B cell (primary cell): ENCODE measurements at regions not wholly inside any gene's neighbourhood (a gene's known extent, or its start where the extent isn't known, plus 50 kb on each side); places are given as distances from the start of the nearest gene placed in this dataset.

Experiments
- ATAC-seq: fragments of 200-7000 bp; cut with Tn5 transposase; one replicate; pipeline ENCODE4 v1.10.0; 2021; ENCODE audit warnings: low read depth, mild to moderate bottlenecking, moderate number of reproducible peaks, moderate library complexity
- CTCF ChIA-PET: fragments of 350-600 bp; sonication (Branson Sonifier 250); formaldehyde crosslinking; loops from one replicate; lab custom pipeline; 2021; ENCODE audit warnings: antibody characterized with exemption, inconsistent platforms; lab: Charles Lee
- POLR2A ChIA-PET: fragments of 350-600 bp; sonication (Branson Sonifier 250); formaldehyde crosslinking; loops from one replicate; lab custom pipeline; 2021; ENCODE audit warnings: antibody characterized with exemption; lab: Charles Lee
- DNase-seq: peaks from one replicate; pipeline ENCODE4 v3.0.0; 2013
- H2AFZ ChIP-seq: 2 replicates; pipeline ENCODE4 v1.6.1; 2012; ENCODE audit warnings: mild to moderate bottlenecking, low read depth, low read length; ENCODE audit not compliant: insufficient read depth, poor library complexity, severe bottlenecking
- H3K27ac ChIP-seq, 2 donors: 1 replicate in 1 of 2; 2 replicates in 1 of 2; pipeline ENCODE4 v1.5.1; 2012 to 2013; ENCODE audit warnings: low read length in 2 of 2, mild to moderate bottlenecking in 2 of 2, moderate library complexity in 1 of 2
- H3K27me3 ChIP-seq, 4 experiments: fragments of 200-600 bp in 1 of 4; sonication (generic) in 1 of 4; replicated peaks in 1 of 4; 1 replicate in 2 of 4; 2 replicates in 2 of 4; pipeline versions ENCODE4 v1.6.1 to v1.7.0; 2013 to 2016; ENCODE audit warnings: low read length in 3 of 4, mild to moderate bottlenecking in 2 of 4, mixed read lengths in 1 of 4, moderate library complexity in 1 of 4; ENCODE audit not compliant: insufficient read depth in 4 of 4, control insufficient read depth in 3 of 4; ENCODE audit errors: control extremely low read depth in 1 of 4
- H3K36me3 ChIP-seq, 2 experiments: replicated peaks in 1 of 2; 1 replicate in 1 of 2; 2 replicates in 1 of 2; pipeline versions ENCODE4 v1.6.1 to v1.7.1; 2013; ENCODE audit warnings: low read length in 1 of 2; ENCODE audit not compliant: insufficient read depth in 2 of 2, control insufficient read depth in 1 of 2; ENCODE audit errors: control extremely low read depth in 1 of 2, extremely low read depth in 1 of 2
- H3K4me1 ChIP-seq, 2 donors: fragments of 200-600 bp in 1 of 2; sonication (generic) in 1 of 2; 1 replicate in 1 of 2; 2 replicates in 1 of 2; pipeline versions ENCODE4 v1.5.1 to v1.6.1; 2013 to 2017; ENCODE audit warnings: low read length in 2 of 2; ENCODE audit not compliant: control insufficient read depth in 2 of 2, insufficient read depth in 2 of 2
- H3K4me2 ChIP-seq: replicated peaks from 2 replicates; pipeline ENCODE3; 2012; ENCODE audit warnings: mild to moderate bottlenecking, low read depth, low read length; ENCODE audit not compliant: poor library complexity, severe bottlenecking
- H3K4me3 ChIP-seq, 5 experiments: fragments of 200-600 bp in 1 of 5; sonication (generic) in 1 of 5; 1 replicate in 3 of 5; 2 replicates in 2 of 5; pipeline versions ENCODE4 v1.5.1 to v1.7.0; 2011 to 2016; ENCODE audit warnings: low read length in 4 of 5, mild to moderate bottlenecking in 4 of 5, low read depth in 2 of 5, control low read depth in 1 of 5, moderate library complexity in 1 of 5; ENCODE audit not compliant: insufficient read depth in 1 of 5; ENCODE audit errors: control extremely low read depth in 1 of 5, extremely low read depth in 1 of 5
- H3K79me2 ChIP-seq: fragments of 200-600 bp; sonication (generic); one replicate; pipeline ENCODE4 v1.6.0; 2016; ENCODE audit warnings: low read length; ENCODE audit not compliant: control insufficient read depth, insufficient read depth
- H3K9ac ChIP-seq: fragments of 200-600 bp; sonication (generic); 2 replicates; pipeline ENCODE4 v1.6.1; 2017; ENCODE audit warnings: mild to moderate bottlenecking, low read length, moderate library complexity
- H3K9me3 ChIP-seq, 3 donors: one replicate each; pipeline versions ENCODE4 v1.6.1 to v1.7.1; 2013; ENCODE audit warnings: low read length in 2 of 3; ENCODE audit not compliant: control insufficient read depth in 2 of 3, insufficient read depth in 1 of 3; ENCODE audit errors: control extremely low read depth in 1 of 3
- H4K20me1 ChIP-seq: 2 replicates; pipeline ENCODE4 v1.6.0; 2012; ENCODE audit warnings: mild to moderate bottlenecking, low read length; ENCODE audit not compliant: insufficient read depth, control insufficient read depth, poor library complexity, severe bottlenecking
- H3K27ac Mint-ChIP-seq: one replicate; pipeline ENCODE4 v1.8.0; 2021; ENCODE audit warnings: mixed read lengths
- H3K27me3 Mint-ChIP-seq: one replicate; pipeline ENCODE4 v1.8.0; 2021; ENCODE audit warnings: mixed read lengths
- H3K4me1 Mint-ChIP-seq: one replicate; pipeline ENCODE4 v1.8.0; 2021; ENCODE audit warnings: mixed read lengths
- H3K4me3 Mint-ChIP-seq: one replicate; pipeline ENCODE4 v1.8.0; 2021; ENCODE audit warnings: mixed read lengths
- H3K9me3 Mint-ChIP-seq: one replicate; pipeline ENCODE4 v1.8.0; 2022; ENCODE audit warnings: mixed read lengths; ENCODE audit not compliant: insufficient read depth
- EZH2 ChIP-seq: IDR thresholded peaks from 2 replicates; pipeline ENCODE4 v1.6.1; 2012; ENCODE audit warnings: borderline replicate concordance, low read depth, mild to moderate bottlenecking, moderate library complexity, low read length; ENCODE audit not compliant: insufficient read depth, poor library complexity, severe bottlenecking
- WGBS: methylation state at CpG from one replicate; pipeline ENCODE4 v1.1.5; 2013; ENCODE audit warnings: missing lambda C conversion rate; ENCODE audit not compliant: insufficient coverage; 5-methylcytosine and 5-hydroxymethylcytosine counted together
- intact Hi-C: fragments of 100-400 bp; cut with micrococcal nuclease; formaldehyde crosslinking; loops from one replicate; pipeline ENCODE4 v1.10.0; 2022
- TF ChIP-seq, protein P1 (sequence below): fragments of 200-600 bp; IDR thresholded peaks from one replicate; pipeline ENCODE4 v1.8.0; 2022; ENCODE audit warnings: antibody characterized with exemption, mild to moderate bottlenecking

DNA sequence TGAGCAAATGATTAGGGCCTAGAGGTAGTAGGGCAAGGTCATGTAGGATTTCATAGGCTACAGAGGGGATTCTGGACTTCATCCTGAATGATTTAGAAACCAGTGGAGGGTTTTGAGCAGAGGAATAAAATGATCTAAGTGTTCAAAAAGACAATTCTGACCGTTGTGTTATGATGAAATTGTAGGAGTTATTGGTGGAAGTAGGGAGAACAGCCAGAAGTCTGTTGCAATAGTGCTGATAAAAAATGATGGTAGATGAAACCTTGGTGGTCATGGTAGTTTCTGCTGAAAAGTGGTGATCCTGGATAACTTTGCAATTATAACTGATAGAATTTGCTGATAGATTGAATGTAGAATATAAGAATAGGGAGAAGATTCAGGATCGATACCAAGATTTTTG, 60.2 kb downstream of the MID1IP1 start:
- H3K9ac ChIP-seq = no peak overlapping the region
- no peaks in the 10 kb centered on the region for H3K36me3 ChIP-seq
- ATAC-seq = no peak
- CTCF ChIA-PET = no interaction called here
- H3K4me2 ChIP-seq = no peak overlapping the region
- DNase-seq = no peak
- no peak overlapping the region for H2AFZ ChIP-seq
- Mint-ChIP-seq H3K4me1 (peaks cover 5% of the 10 kb centered on the region), H3K9me3 (no peaks in the 10 kb centered on the region), H3K27me3 (no peaks in the 10 kb centered on the region), H3K27ac (no peak overlapping the region), H3K4me3 (no peak overlapping the region)
- H3K27ac ChIP-seq = no peak overlapping the region
- POLR2A ChIA-PET = no interaction called here
- no peak overlapping the region for H3K4me3 ChIP-seq
- H3K4me1 ChIP-seq = peaks cover 0 to 3% of the 10 kb centered on the region in 2 donors
- H3K9me3 ChIP-seq = no peaks in the 10 kb centered on the region
- no peaks in the 10 kb centered on the region for H4K20me1 ChIP-seq
- no peaks in the 10 kb centered on the region for H3K27me3 ChIP-seq
- intact Hi-C loops = no loop called here
- 96% methylated on average over 2 of the region's 2 CpGs for WGBS
- H3K79me2 ChIP-seq = no peaks in the 10 kb centered on the region
- no peak for TF ChIP-seq EZH2
- TF ChIP-seq, protein P1, sequence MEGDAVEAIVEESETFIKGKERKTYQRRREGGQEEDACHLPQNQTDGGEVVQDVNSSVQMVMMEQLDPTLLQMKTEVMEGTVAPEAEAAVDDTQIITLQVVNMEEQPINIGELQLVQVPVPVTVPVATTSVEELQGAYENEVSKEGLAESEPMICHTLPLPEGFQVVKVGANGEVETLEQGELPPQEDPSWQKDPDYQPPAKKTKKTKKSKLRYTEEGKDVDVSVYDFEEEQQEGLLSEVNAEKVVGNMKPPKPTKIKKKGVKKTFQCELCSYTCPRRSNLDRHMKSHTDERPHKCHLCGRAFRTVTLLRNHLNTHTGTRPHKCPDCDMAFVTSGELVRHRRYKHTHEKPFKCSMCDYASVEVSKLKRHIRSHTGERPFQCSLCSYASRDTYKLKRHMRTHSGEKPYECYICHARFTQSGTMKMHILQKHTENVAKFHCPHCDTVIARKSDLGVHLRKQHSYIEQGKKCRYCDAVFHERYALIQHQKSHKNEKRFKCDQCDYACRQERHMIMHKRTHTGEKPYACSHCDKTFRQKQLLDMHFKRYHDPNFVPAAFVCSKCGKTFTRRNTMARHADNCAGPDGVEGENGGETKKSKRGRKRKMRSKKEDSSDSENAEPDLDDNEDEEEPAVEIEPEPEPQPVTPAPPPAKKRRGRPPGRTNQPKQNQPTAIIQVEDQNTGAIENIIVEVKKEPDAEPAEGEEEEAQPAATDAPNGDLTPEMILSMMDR = no peak

DNA sequence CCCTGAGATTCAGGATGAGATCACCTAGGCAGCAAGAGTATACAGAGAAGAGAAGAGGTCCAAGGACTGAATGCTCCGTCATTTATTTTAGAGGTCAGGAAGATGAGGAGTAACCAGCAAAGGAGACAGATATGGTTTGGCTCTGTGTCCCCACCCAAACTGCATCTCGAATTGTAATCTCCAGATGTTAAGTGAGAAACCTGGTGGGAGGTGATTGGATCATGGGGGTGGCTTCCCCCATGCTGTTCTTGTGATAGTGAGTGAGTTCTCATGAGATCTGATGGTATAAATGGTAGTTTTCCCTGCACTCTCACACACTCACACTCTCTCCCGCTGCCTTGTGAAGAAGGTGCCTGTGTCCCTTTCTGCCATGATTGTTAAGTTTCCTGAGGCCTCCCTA, 60.8 kb downstream of the MID1IP1 start:
- ATAC-seq = no peak
- Histone ChIP-seq H3K27ac (no peak overlapping the region), H3K4me3 (no peak overlapping the region), H3K36me3 (no peaks in the 10 kb centered on the region), H3K79me2 (no peaks in the 10 kb centered on the region), H2AFZ (no peak overlapping the region), H4K20me1 (no peaks in the 10 kb centered on the region), H3K4me1 (peaks cover 0 to 3% of the 10 kb centered on the region in 2 donors), H3K4me2 (no peak overlapping the region), H3K9ac (no peak overlapping the region), H3K27me3 (no peaks in the 10 kb centered on the region), H3K9me3 (no peaks in the 10 kb centered on the region)
- Mint-ChIP-seq H3K4me1 (peaks cover 2% of the 10 kb centered on the region), H3K27me3 (no peaks in the 10 kb centered on the region), H3K9me3 (no peaks in the 10 kb centered on the region), H3K4me3 (no peak overlapping the region), H3K27ac (no peak overlapping the region)
- intact Hi-C loops = no loop called here
- no peak for TF ChIP-seq EZH2
- TF ChIP-seq, protein P1 = no peak
- ChIA-PET POLR2A (no interaction called here), CTCF (no interaction called here)
- 100% methylated on average over 1 of the region's 3 CpGs for WGBS
- DNase-seq = no peak
